GM23338 (cell line): ENCODE measurements at regions not wholly inside any gene's neighbourhood (a gene's known extent, or its start where the extent isn't known, plus 50 kb on each side); places are given as distances from the start of the nearest gene placed in this dataset.
"Not testable (repeated sequence)": the region's sequence is repeated elsewhere in the genome, so short reads cannot be mapped to it uniquely, and the experiment has no call there.

Experiments used
- CREB1 ChIP-seq: fragments of 250-450 bp; sonication (Bioruptor Pico); IDR thresholded peaks from 2 replicates; pipeline ENCODE4 v1.5.0; 2020; ENCODE audit warnings: low read depth, mild to moderate bottlenecking, moderate library complexity
- EZH2 ChIP-seq: fragments of 200-600 bp; sonication (generic); IDR thresholded peaks from one replicate; pipeline ENCODE4 v1.8.0; 2017; ENCODE audit warnings: antibody characterized with exemption, mild to moderate bottlenecking, low read depth; ENCODE audit not compliant: unreplicated experiment
- EZH2phosphoT487 ChIP-seq: fragments of 200-600 bp; sonication (generic); IDR thresholded peaks from one replicate; pipeline ENCODE4 v1.8.1; 2018; ENCODE audit warnings: antibody characterized with exemption; ENCODE audit not compliant: unreplicated experiment
- POLR2AphosphoS5 ChIP-seq: IDR thresholded peaks from 2 replicates; pipeline ENCODE4 v1.6.1; 2016; ENCODE audit warnings: antibody characterized with exemption, low read depth
- REST ChIP-seq: IDR thresholded peaks from one replicate; pipeline ENCODE4 v1.6.1; 2018; ENCODE audit warnings: antibody characterized with exemption; ENCODE audit not compliant: unreplicated experiment
- STAT1 ChIP-seq: IDR thresholded peaks from one replicate; pipeline ENCODE4 v1.6.1; 2016; ENCODE audit warnings: antibody characterized with exemption; ENCODE audit not compliant: unreplicated experiment
- ZNF114 ChIP-seq: fragments of 250-450 bp; sonication (Bioruptor Pico); IDR thresholded peaks from 2 replicates; pipeline ENCODE4 v1.5.0; 2020; ENCODE audit warnings: mild to moderate bottlenecking, moderate library complexity
- ZNF331 ChIP-seq: fragments of 250-450 bp; sonication (Bioruptor Pico); IDR thresholded peaks from 2 replicates; pipeline ENCODE4 v1.5.0; 2020; ENCODE audit warnings: low read depth, mild to moderate bottlenecking, moderate library complexity
- TF ChIP-seq, protein P1 (sequence below), 2 experiments: fragments of 200-600 bp in 1 of 2; sonication (generic) in 1 of 2; conservative IDR thresholded peaks; 2 replicates each; pipeline versions ENCODE4 v1.5.1 to v1.6.1; 2016 to 2017; ENCODE audit warnings: antibody characterized with exemption in 2 of 2, low read depth in 2 of 2, mild to moderate bottlenecking in 2 of 2, moderate library complexity in 1 of 2
- TF ChIP-seq, protein P2 (sequence below): fragments of 250-450 bp; sonication (Bioruptor Pico); IDR thresholded peaks from 2 replicates; pipeline ENCODE4 v1.5.0; 2020; ENCODE audit warnings: mild to moderate bottlenecking, moderate library complexity

- TF ChIP-seq EZH2; REST; POLR2AphosphoS5; EZH2phosphoT487; ZNF114 (CRISPR knock-in tag); STAT1; ZNF331 (CRISPR knock-in tag); CREB1 (CRISPR knock-in tag): not testable (repeated sequence)
- TF ChIP-seq, protein P1, sequence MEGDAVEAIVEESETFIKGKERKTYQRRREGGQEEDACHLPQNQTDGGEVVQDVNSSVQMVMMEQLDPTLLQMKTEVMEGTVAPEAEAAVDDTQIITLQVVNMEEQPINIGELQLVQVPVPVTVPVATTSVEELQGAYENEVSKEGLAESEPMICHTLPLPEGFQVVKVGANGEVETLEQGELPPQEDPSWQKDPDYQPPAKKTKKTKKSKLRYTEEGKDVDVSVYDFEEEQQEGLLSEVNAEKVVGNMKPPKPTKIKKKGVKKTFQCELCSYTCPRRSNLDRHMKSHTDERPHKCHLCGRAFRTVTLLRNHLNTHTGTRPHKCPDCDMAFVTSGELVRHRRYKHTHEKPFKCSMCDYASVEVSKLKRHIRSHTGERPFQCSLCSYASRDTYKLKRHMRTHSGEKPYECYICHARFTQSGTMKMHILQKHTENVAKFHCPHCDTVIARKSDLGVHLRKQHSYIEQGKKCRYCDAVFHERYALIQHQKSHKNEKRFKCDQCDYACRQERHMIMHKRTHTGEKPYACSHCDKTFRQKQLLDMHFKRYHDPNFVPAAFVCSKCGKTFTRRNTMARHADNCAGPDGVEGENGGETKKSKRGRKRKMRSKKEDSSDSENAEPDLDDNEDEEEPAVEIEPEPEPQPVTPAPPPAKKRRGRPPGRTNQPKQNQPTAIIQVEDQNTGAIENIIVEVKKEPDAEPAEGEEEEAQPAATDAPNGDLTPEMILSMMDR (conservative IDR thresholded peaks at IDR 0.05; ENCODE audit: low read depth in 2 of 2), result not testable (repeated sequence)
- TF ChIP-seq, protein P2, sequence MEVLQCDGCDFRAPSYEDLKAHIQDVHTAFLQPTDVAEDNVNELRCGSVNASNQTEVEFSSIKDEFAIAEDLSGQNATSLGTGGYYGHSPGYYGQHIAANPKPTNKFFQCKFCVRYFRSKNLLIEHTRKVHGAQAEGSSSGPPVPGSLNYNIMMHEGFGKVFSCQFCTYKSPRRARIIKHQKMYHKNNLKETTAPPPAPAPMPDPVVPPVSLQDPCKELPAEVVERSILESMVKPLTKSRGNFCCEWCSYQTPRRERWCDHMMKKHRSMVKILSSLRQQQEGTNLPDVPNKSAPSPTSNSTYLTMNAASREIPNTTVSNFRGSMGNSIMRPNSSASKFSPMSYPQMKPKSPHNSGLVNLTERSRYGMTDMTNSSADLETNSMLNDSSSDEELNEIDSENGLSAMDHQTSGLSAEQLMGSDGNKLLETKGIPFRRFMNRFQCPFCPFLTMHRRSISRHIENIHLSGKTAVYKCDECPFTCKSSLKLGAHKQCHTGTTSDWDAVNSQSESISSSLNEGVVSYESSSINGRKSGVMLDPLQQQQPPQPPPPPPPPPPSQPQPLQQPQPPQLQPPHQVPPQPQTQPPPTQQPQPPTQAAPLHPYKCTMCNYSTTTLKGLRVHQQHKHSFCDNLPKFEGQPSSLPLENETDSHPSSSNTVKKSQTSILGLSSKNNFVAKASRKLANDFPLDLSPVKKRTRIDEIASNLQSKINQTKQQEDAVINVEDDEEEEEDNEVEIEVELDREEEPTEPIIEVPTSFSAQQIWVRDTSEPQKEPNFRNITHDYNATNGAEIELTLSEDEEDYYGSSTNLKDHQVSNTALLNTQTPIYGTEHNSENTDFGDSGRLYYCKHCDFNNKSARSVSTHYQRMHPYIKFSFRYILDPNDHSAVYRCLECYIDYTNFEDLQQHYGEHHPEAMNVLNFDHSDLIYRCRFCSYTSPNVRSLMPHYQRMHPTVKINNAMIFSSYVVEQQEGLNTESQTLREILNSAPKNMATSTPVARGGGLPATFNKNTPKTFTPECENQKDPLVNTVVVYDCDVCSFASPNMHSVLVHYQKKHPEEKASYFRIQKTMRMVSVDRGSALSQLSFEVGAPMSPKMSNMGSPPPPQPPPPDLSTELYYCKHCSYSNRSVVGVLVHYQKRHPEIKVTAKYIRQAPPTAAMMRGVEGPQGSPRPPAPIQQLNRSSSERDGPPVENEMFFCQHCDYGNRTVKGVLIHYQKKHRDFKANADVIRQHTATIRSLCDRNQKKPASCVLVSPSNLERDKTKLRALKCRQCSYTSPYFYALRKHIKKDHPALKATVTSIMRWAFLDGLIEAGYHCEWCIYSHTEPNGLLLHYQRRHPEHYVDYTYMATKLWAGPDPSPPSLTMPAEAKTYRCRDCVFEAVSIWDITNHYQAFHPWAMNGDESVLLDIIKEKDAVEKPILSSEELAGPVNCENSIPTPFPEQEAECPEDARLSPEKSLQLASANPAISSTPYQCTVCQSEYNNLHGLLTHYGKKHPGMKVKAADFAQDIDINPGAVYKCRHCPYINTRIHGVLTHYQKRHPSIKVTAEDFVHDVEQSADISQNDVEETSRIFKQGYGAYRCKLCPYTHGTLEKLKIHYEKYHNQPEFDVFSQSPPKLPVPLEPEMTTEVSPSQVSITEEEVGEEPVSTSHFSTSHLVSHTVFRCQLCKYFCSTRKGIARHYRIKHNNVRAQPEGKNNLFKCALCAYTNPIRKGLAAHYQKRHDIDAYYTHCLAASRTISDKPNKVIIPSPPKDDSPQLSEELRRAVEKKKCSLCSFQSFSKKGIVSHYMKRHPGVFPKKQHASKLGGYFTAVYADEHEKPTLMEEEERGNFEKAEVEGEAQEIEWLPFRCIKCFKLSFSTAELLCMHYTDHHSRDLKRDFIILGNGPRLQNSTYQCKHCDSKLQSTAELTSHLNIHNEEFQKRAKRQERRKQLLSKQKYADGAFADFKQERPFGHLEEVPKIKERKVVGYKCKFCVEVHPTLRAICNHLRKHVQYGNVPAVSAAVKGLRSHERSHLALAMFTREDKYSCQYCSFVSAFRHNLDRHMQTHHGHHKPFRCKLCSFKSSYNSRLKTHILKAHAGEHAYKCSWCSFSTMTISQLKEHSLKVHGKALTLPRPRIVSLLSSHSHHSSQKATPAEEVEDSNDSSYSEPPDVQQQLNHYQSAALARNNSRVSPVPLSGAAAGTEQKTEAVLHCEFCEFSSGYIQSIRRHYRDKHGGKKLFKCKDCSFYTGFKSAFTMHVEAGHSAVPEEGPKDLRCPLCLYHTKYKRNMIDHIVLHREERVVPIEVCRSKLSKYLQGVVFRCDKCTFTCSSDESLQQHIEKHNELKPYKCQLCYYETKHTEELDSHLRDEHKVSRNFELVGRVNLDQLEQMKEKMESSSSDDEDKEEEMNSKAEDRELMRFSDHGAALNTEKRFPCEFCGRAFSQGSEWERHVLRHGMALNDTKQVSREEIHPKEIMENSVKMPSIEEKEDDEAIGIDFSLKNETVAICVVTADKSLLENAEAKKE (CRISPR knock-in tag), result not testable (repeated sequence)
Observed at GRCh38 chr16:29352617-29352999, 53.9 kb downstream of the NPIPB11 start.
